A549 (cell line): ENCODE measurements at regions not wholly inside any gene's neighbourhood (a gene's known extent, or its start where the extent isn't known, plus 50 kb on each side); places are given as distances from the start of the nearest gene placed in this dataset.

ENCODE experiments used
- BCL3 ChIP-seq: fragments of >200 bp; sonication (Bioruptor Twin); formaldehyde crosslinking; IDR thresholded peaks from 3 replicates; pipeline ENCODE4 v1.6.1; 2016
- BHLHE40 ChIP-seq: IDR thresholded peaks from 2 replicates; pipeline ENCODE4 v1.6.1; 2012; ENCODE audit warnings: low read depth, low read length, inconsistent platforms
- CBX2 ChIP-seq: fragments of 200-600 bp; sonication (generic); IDR thresholded peaks from 2 replicates; pipeline ENCODE4 v1.6.1; 2016; ENCODE audit warnings: low read depth, mild to moderate bottlenecking, borderline replicate concordance
- CHD2 ChIP-seq: fragments of 150-350 bp; IDR thresholded peaks from 2 replicates; pipeline ENCODE4 v1.6.1; 2014; ENCODE audit warnings: low read length; ENCODE audit not compliant: partially characterized antibody
- CTCF ChIP-seq: fragments of >200 bp; sonication (Bioruptor Twin); formaldehyde crosslinking; IDR thresholded peaks from 3 replicates; pipeline ENCODE4 v1.5.1; 2016
- E2F6 ChIP-seq: IDR thresholded peaks from 2 replicates; pipeline ENCODE4 v1.6.1; 2012; ENCODE audit warnings: low read depth, borderline replicate concordance
- EHMT2 ChIP-seq: fragments of 200-600 bp; sonication (generic); IDR thresholded peaks from 2 replicates; pipeline ENCODE4 v1.6.1; 2016; ENCODE audit warnings: antibody characterized with exemption, low read depth, mild to moderate bottlenecking, moderate library complexity
- ELK1 ChIP-seq: fragments of 150-350 bp; IDR thresholded peaks from 2 replicates; pipeline ENCODE4 v1.6.1; 2014; ENCODE audit warnings: low read depth, mild to moderate bottlenecking, low read length
- ESRRA ChIP-seq: fragments of 150-350 bp; IDR thresholded peaks from 2 replicates; pipeline ENCODE4 v1.6.1; 2014; ENCODE audit warnings: mild to moderate bottlenecking, low read length, borderline replicate concordance
- GATA3 ChIP-seq: IDR thresholded peaks from 2 replicates; pipeline ENCODE4 v1.6.1; 2012; ENCODE audit warnings: borderline replicate concordance
- HEYL ChIP-seq: fragments of 250-450 bp; sonication (Bioruptor Pico); IDR thresholded peaks from 2 replicates; pipeline ENCODE4 v1.8.0; 2021; ENCODE audit warnings: mild to moderate bottlenecking, moderate library complexity
- HOXB13 ChIP-seq: fragments of 250-450 bp; sonication (Bioruptor Pico); IDR thresholded peaks from 2 replicates; pipeline ENCODE4 v1.5.0; 2020; ENCODE audit warnings: low read depth, mild to moderate bottlenecking, moderate library complexity
- HOXB5 ChIP-seq: fragments of 250-450 bp; sonication (Bioruptor Pico); IDR thresholded peaks from 2 replicates; pipeline ENCODE4 v1.5.0; 2020; ENCODE audit warnings: mild to moderate bottlenecking, moderate library complexity
- KDM1A ChIP-seq: fragments of 200-600 bp; sonication (generic); IDR thresholded peaks from 2 replicates; pipeline ENCODE4 v1.6.1; 2016; ENCODE audit warnings: low read depth, mild to moderate bottlenecking
- KDM5A ChIP-seq: fragments of 200-600 bp; sonication (generic); IDR thresholded peaks from 2 replicates; pipeline ENCODE4 v1.6.1; 2016; ENCODE audit warnings: antibody characterized with exemption, mild to moderate bottlenecking
- MAFK ChIP-seq: fragments of 450-650 bp; IDR thresholded peaks from 2 replicates; pipeline ENCODE4 v1.6.1; 2014; ENCODE audit not compliant: partially characterized antibody
- MAX ChIP-seq: IDR thresholded peaks from 2 replicates; pipeline ENCODE4 v1.6.1; 2012
- MAZ ChIP-seq: fragments of 150-350 bp; IDR thresholded peaks from 2 replicates; pipeline ENCODE4 v1.6.1; 2014; ENCODE audit warnings: antibody characterized with exemption, low read depth, low read length, borderline replicate concordance
- NPAS2 ChIP-seq: fragments of 250-450 bp; sonication (Bioruptor Pico); IDR thresholded peaks from 2 replicates; pipeline ENCODE4 v1.8.0; 2022; ENCODE audit warnings: mild to moderate bottlenecking, moderate library complexity, borderline replicate concordance
- NR3C1 ChIP-seq: fragments of >200 bp; sonication (Bioruptor Twin); formaldehyde crosslinking; IDR thresholded peaks from 3 replicates; pipeline ENCODE4 v1.6.1; 2017
- PHF8 ChIP-seq: fragments of 200-600 bp; sonication (generic); IDR thresholded peaks from 2 replicates; pipeline ENCODE4 v1.6.1; 2016; ENCODE audit warnings: low read depth, mild to moderate bottlenecking, antibody characterized with exemption, moderate library complexity, borderline replicate concordance
- POLR2A ChIP-seq: IDR thresholded peaks from 2 replicates; pipeline ENCODE4 v1.6.1; 2012; ENCODE audit warnings: mild to moderate bottlenecking, low read length
- POLR2AphosphoS2 ChIP-seq: conservative IDR thresholded peaks from 2 replicates; pipeline ENCODE4 v1.6.1; 2012; ENCODE audit warnings: low read length, improper control_type of control experiment, inconsistent platforms
- RAD21 ChIP-seq, 2 experiments: fragments of >200 bp in 1 of 2; sonication (Bioruptor Twin) in 1 of 2; formaldehyde crosslinking in 1 of 2; IDR thresholded peaks in 1 of 2; conservative IDR thresholded peaks in 1 of 2; 2 replicates in 1 of 2; 3 replicates in 1 of 2; pipeline ENCODE4 v1.6.1; 2012 to 2018; ENCODE audit warnings: inconsistent platforms in 1 of 2
- RARB ChIP-seq: fragments of 250-450 bp; sonication (Bioruptor Pico); IDR thresholded peaks from 2 replicates; pipeline ENCODE4 v1.8.0; 2021; ENCODE audit warnings: mild to moderate bottlenecking, moderate library complexity
- RCOR1 ChIP-seq: fragments of 150-350 bp; IDR thresholded peaks from 2 replicates; pipeline ENCODE4 v1.6.1; 2014; ENCODE audit warnings: antibody characterized with exemption, low read length, low read depth
- RFX5 ChIP-seq: fragments of 450-650 bp; IDR thresholded peaks from 2 replicates; pipeline ENCODE4 v1.7.1; 2014; ENCODE audit warnings: antibody characterized with exemption, mild to moderate bottlenecking, moderate library complexity
- RNF2 ChIP-seq: fragments of 200-600 bp; sonication (generic); IDR thresholded peaks from 2 replicates; pipeline ENCODE4 v1.6.1; 2016; ENCODE audit warnings: low read depth, mild to moderate bottlenecking, antibody characterized with exemption, moderate library complexity, borderline replicate concordance
- SMC3 ChIP-seq: fragments of >200 bp; sonication (Bioruptor Twin); formaldehyde crosslinking; IDR thresholded peaks from 3 replicates; pipeline ENCODE4 v1.6.1; 2018; ENCODE audit warnings: inconsistent platforms
- TFCP2L1 ChIP-seq: fragments of 250-450 bp; sonication (Bioruptor Pico); IDR thresholded peaks from 2 replicates; pipeline ENCODE4 v1.5.0; 2021; ENCODE audit warnings: mild to moderate bottlenecking
- ZC3H11A ChIP-seq: fragments of 450-650 bp; IDR thresholded peaks from 2 replicates; pipeline ENCODE4 v1.6.1; 2014; ENCODE audit warnings: antibody characterized with exemption, mild to moderate bottlenecking
- ZFP36 ChIP-seq: fragments of 450-650 bp; IDR thresholded peaks from 2 replicates; pipeline ENCODE4 v1.6.1; 2014; ENCODE audit warnings: borderline replicate concordance; ENCODE audit not compliant: partially characterized antibody
- TF ChIP-seq, protein P1 (sequence below): fragments of 200-600 bp; sonication (generic); IDR thresholded peaks from 2 replicates; pipeline ENCODE4 v1.6.1; 2016; ENCODE audit warnings: antibody characterized with exemption, mild to moderate bottlenecking, moderate library complexity
- TF ChIP-seq, protein P2 (sequence below): fragments of 450-650 bp; IDR thresholded peaks from 2 replicates; pipeline ENCODE4 v1.6.1; 2014; ENCODE audit warnings: antibody characterized with exemption

- TF ChIP-seq CTCF (no peak), RNF2 (no peak), HOXB13 (no peak), HEYL (CRISPR knock-in tag) (no peak), CBX2 (no peak), MAZ (no peak), KDM5A (no peak), RCOR1 (no peak), EHMT2 (no peak), GATA3 (peak; percentile 59; the same call in 1 of the 2 replicates), BHLHE40 (no peak), MAFK (no peak), MAX (peak; percentile 43; the same call in 1 of the 2 replicates), POLR2A (no peak), BCL3 (no peak), ZC3H11A (no peak), TFCP2L1 (CRISPR knock-in tag) (no peak), NR3C1 (no peak), RARB (CRISPR knock-in tag) (no peak), HOXB5 (CRISPR knock-in tag) (no peak), ESRRA (peak; percentile 97), E2F6 (no peak), PHF8 (no peak), SMC3 (peak; percentile 30; the same call in 2 of the 3 replicates), ELK1 (no peak), ZFP36 (no peak), CHD2 (no peak), POLR2AphosphoS2 (no peak), RAD21 (conservative IDR thresholded peaks at IDR 0.05 in 1 of 2, IDR thresholded peaks at IDR 0.05 in 1 of 2) (peak; percentile 18 to 38; a peak in 2 of 5 replicates), RFX5 (no peak), NPAS2 (no peak), KDM1A (no peak)
- TF ChIP-seq, protein P1, sequence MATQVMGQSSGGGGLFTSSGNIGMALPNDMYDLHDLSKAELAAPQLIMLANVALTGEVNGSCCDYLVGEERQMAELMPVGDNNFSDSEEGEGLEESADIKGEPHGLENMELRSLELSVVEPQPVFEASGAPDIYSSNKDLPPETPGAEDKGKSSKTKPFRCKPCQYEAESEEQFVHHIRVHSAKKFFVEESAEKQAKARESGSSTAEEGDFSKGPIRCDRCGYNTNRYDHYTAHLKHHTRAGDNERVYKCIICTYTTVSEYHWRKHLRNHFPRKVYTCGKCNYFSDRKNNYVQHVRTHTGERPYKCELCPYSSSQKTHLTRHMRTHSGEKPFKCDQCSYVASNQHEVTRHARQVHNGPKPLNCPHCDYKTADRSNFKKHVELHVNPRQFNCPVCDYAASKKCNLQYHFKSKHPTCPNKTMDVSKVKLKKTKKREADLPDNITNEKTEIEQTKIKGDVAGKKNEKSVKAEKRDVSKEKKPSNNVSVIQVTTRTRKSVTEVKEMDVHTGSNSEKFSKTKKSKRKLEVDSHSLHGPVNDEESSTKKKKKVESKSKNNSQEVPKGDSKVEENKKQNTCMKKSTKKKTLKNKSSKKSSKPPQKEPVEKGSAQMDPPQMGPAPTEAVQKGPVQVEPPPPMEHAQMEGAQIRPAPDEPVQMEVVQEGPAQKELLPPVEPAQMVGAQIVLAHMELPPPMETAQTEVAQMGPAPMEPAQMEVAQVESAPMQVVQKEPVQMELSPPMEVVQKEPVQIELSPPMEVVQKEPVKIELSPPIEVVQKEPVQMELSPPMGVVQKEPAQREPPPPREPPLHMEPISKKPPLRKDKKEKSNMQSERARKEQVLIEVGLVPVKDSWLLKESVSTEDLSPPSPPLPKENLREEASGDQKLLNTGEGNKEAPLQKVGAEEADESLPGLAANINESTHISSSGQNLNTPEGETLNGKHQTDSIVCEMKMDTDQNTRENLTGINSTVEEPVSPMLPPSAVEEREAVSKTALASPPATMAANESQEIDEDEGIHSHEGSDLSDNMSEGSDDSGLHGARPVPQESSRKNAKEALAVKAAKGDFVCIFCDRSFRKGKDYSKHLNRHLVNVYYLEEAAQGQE, result no peak
- TF ChIP-seq, protein P2, sequence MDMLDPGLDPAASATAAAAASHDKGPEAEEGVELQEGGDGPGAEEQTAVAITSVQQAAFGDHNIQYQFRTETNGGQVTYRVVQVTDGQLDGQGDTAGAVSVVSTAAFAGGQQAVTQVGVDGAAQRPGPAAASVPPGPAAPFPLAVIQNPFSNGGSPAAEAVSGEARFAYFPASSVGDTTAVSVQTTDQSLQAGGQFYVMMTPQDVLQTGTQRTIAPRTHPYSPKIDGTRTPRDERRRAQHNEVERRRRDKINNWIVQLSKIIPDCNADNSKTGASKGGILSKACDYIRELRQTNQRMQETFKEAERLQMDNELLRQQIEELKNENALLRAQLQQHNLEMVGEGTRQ, result no peak
Measured at GRCh38 chr1:234683861-234684632, 74.1 kb upstream of the IRF2BP2 start (continued).
